ENCODE measurements at regions not wholly inside any gene's neighbourhood (a gene's known extent, or its start where the extent isn't known, plus 50 kb on each side); places are given as distances from the start of the nearest gene placed in this dataset.
"Not testable (repeated sequence)": the region's sequence is repeated elsewhere in the genome, so short reads cannot be mapped to it uniquely, and the experiment has no call there.

DNA sequence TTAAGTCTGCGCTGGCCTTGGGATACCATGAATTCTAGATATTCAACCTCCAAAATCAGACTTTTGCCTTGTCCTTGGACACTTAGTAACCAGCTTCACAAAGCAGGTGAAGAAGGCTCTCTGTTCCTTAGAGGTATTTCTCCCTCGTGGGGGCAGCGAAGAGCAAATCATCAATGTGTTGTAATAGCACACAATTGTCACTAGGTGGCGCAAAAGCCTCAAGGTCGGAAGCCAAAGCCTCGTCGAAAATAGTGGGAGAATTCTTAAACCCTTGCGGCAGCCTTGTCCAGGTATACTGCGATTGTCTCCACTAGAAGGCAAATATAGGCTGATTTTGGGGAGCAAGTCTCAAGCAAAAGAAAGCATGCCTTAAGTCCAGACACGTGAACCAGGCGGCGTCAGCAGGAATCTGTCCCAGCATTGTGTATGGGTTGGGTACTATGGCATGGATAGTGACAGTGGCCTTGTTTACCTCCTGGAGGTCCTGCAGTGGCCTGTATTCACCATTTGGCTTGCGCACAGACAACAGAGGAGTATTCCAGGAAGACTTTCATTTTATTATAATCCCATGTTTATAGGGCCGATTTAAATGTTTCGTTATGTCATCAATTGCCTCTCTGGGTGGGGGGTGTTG is 398.5 kb downstream of the CDY2B start:
- ATAC-seq, result 0 out of 2 replicates have a peak, but pooled peaks have one; percentile 34

GRCh38 chrY:17472068-17472467 is 408.0 kb downstream of the CDY2B start:
- H3K27ac ChIP-seq (ENCODE audit: low read depth, low read length); DNase-seq (ENCODE audit: low read depth, low spot score); H3K4me1 ChIP-seq (ENCODE audit: control insufficient read depth in 1 of 2, insufficient read depth in 2 of 2, low read length in 2 of 2); H3K9ac ChIP-seq (ENCODE audit: low read length); POLR2A ChIA-PET; H3K9me3 ChIP-seq (ENCODE audit: control insufficient read depth in 1 of 2, insufficient read depth in 1 of 2, low read depth in 1 of 2, low read length in 2 of 2); RAD21 ChIA-PET (ENCODE audit: low non-redundant PET in 1 of 2, low total read pairs in 2 of 2, uncharacterized antibody in 2 of 2, unreplicated experiment in 2 of 2); H3K27me3 ChIP-seq (ENCODE audit: insufficient read depth, low read length); BruUV-seq (replicated peaks); H4K20me1 ChIP-seq (ENCODE audit: insufficient read depth); H3K4me3 ChIP-seq (replicated peaks in 1 of 2; ENCODE audit: low read depth in 1 of 2, low read length in 2 of 2); H3K9me2 ChIP-seq (ENCODE audit: insufficient read depth); H2AFZ ChIP-seq (ENCODE audit: low read depth, low read length, poor library complexity, severe bottlenecking); H3K79me2 ChIP-seq (ENCODE audit: insufficient read depth, low read length); H3K4me2 ChIP-seq (ENCODE audit: low read length); ATAC-seq; H3K36me3 ChIP-seq (ENCODE audit: control insufficient read depth in 1 of 2, insufficient read depth in 2 of 2, low read length in 2 of 2); CTCF ChIA-PET; intact Hi-C loops (cut with micrococcal nuclease): not testable (repeated sequence)

More for the DNA sequence above, 398.5 kb downstream of the CDY2B start:
- H3K9me3 ChIP-seq (ENCODE audit: control insufficient read depth in 1 of 2, insufficient read depth in 1 of 2, low read depth in 1 of 2, low read length in 2 of 2); H3K27ac ChIP-seq (ENCODE audit: low read depth, low read length); H3K4me2 ChIP-seq (ENCODE audit: low read length); H3K27me3 ChIP-seq (ENCODE audit: insufficient read depth, low read length); H3K79me2 ChIP-seq (ENCODE audit: insufficient read depth, low read length); H3K4me1 ChIP-seq (ENCODE audit: control insufficient read depth in 1 of 2, insufficient read depth in 2 of 2, low read length in 2 of 2); intact Hi-C loops (cut with micrococcal nuclease); BruUV-seq (replicated peaks); RAD21 ChIA-PET (ENCODE audit: low non-redundant PET in 1 of 2, low total read pairs in 2 of 2, uncharacterized antibody in 2 of 2, unreplicated experiment in 2 of 2); H2AFZ ChIP-seq (ENCODE audit: low read depth, low read length, poor library complexity, severe bottlenecking); H3K9ac ChIP-seq (ENCODE audit: low read length); H4K20me1 ChIP-seq (ENCODE audit: insufficient read depth); H3K4me3 ChIP-seq (replicated peaks in 1 of 2; ENCODE audit: low read depth in 1 of 2, low read length in 2 of 2); CTCF ChIA-PET; H3K36me3 ChIP-seq (ENCODE audit: control insufficient read depth in 1 of 2, insufficient read depth in 2 of 2, low read length in 2 of 2); POLR2A ChIA-PET; DNase-seq (ENCODE audit: low read depth, low spot score); H3K9me2 ChIP-seq (ENCODE audit: insufficient read depth): not testable (repeated sequence)

DNA sequence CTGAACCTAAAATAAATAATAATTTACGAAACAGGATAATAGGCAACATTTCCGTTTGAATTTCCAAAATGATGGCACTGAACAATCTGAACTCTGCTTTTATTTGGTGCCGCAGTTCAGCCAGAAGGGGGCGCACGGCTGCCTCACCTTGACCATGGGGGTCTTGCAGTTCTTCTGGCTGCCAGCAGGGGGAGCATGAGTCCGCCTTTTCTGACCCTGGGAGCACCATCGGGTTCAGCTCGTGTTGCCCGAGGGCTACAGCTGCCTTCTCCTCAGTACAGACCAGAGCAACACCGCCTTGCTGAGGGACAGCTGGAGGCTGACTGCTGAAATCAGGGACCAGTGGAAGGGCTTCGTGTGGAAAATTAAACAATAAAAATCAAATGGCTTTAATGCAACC is 420.3 kb downstream of the CDY2B start:
- H3K9ac ChIP-seq (ENCODE audit: low read length); intact Hi-C loops (cut with micrococcal nuclease); H2AFZ ChIP-seq (ENCODE audit: low read depth, low read length, poor library complexity, severe bottlenecking); H3K4me1 ChIP-seq (ENCODE audit: control insufficient read depth in 1 of 2, insufficient read depth in 2 of 2, low read length in 2 of 2); CTCF ChIA-PET; ATAC-seq; H3K79me2 ChIP-seq (ENCODE audit: insufficient read depth, low read length); H3K9me2 ChIP-seq (ENCODE audit: insufficient read depth); DNase-seq (ENCODE audit: low read depth, low spot score); RAD21 ChIA-PET (ENCODE audit: low non-redundant PET in 1 of 2, low total read pairs in 2 of 2, uncharacterized antibody in 2 of 2, unreplicated experiment in 2 of 2); H3K36me3 ChIP-seq (ENCODE audit: control insufficient read depth in 1 of 2, insufficient read depth in 2 of 2, low read length in 2 of 2); H3K27ac ChIP-seq (ENCODE audit: low read depth, low read length); BruUV-seq (replicated peaks); H3K4me2 ChIP-seq (ENCODE audit: low read length); H4K20me1 ChIP-seq (ENCODE audit: insufficient read depth); POLR2A ChIA-PET; H3K27me3 ChIP-seq (ENCODE audit: insufficient read depth, low read length); H3K9me3 ChIP-seq (ENCODE audit: control insufficient read depth in 1 of 2, insufficient read depth in 1 of 2, low read depth in 1 of 2, low read length in 2 of 2); H3K4me3 ChIP-seq (replicated peaks in 1 of 2; ENCODE audit: low read depth in 1 of 2, low read length in 2 of 2): not testable (repeated sequence)
